HepG2 (cell line): ENCODE measurements at regions not wholly inside any gene's neighbourhood (a gene's known extent, or its start where the extent isn't known, plus 50 kb on each side); places are given as distances from the start of the nearest gene placed in this dataset.

ENCODE experiments used
- AFF4 ChIP-seq: sonication (generic); formaldehyde crosslinking; IDR thresholded peaks from 2 replicates; pipeline ENCODE4 v1.4.0; 2020; ENCODE audit warnings: missing genetic modification reagents
- ARNTL ChIP-seq: sonication (generic); formaldehyde crosslinking; IDR thresholded peaks from 2 replicates; pipeline ENCODE4 v1.4.0; 2020; ENCODE audit warnings: mild to moderate bottlenecking, missing genetic modification reagents
- BCL3 ChIP-seq: sonication (generic); formaldehyde crosslinking; IDR thresholded peaks from 2 replicates; pipeline ENCODE4 v1.5.1; 2020; ENCODE audit warnings: mild to moderate bottlenecking, missing genetic modification reagents, moderate library complexity
- FOXP4 ChIP-seq: sonication (generic); formaldehyde crosslinking; IDR thresholded peaks from 2 replicates; pipeline ENCODE4 v1.4.0; 2020; ENCODE audit warnings: missing genetic modification reagents
- NFRKB ChIP-seq: fragments of 450-650 bp; IDR thresholded peaks from 2 replicates; pipeline ENCODE4 v1.6.1; 2017
- RAD21 ChIP-seq: fragments of 450-650 bp; formaldehyde crosslinking; IDR thresholded peaks from 2 replicates; pipeline ENCODE4 v1.5.0; 2020; ENCODE audit warnings: mild to moderate bottlenecking
- TGIF2 ChIP-seq: IDR thresholded peaks from 2 replicates; pipeline ENCODE4 v1.6.1; 2016; ENCODE audit warnings: control low read depth, missing compliant biosample characterization
- U2AF2 ChIP-seq: fragments of 200-400 bp; formaldehyde crosslinking; IDR thresholded peaks from 2 replicates; pipeline ENCODE4 v1.6.1; 2017; ENCODE audit warnings: low read depth, mild to moderate bottlenecking, low read length
- ZFX ChIP-seq: sonication (generic); formaldehyde crosslinking; IDR thresholded peaks from 2 replicates; pipeline ENCODE4 v1.4.0; 2020; ENCODE audit warnings: mild to moderate bottlenecking, low read depth, missing genetic modification reagents, moderate library complexity
- ZNF207 ChIP-seq: fragments of 450-650 bp; IDR thresholded peaks from 2 replicates; pipeline ENCODE4 v1.6.1; 2016; ENCODE audit warnings: antibody characterized with exemption, borderline replicate concordance
- ZNF224 ChIP-seq: sonication (generic); formaldehyde crosslinking; IDR thresholded peaks from 2 replicates; pipeline ENCODE4 v1.5.0; 2020; ENCODE audit warnings: mild to moderate bottlenecking, missing genetic modification reagents
- ZNF292 ChIP-seq: sonication (generic); formaldehyde crosslinking; IDR thresholded peaks from 2 replicates; pipeline ENCODE4 v1.8.1; 2022; ENCODE audit warnings: mild to moderate bottlenecking, low read depth, missing genetic modification reagents, borderline replicate concordance
- ZNF609 ChIP-seq: sonication (generic); formaldehyde crosslinking; IDR thresholded peaks from 2 replicates; pipeline ENCODE4 v1.4.0; 2020; ENCODE audit warnings: mild to moderate bottlenecking, missing genetic modification reagents, borderline replicate concordance

GRCh38 chr10:78358982-78359381 lies 325.3 kb downstream of the RPS24 start:
- TF ChIP-seq ZNF207 (no peak), FOXP4 (CRISPR knock-in tag) (no peak), U2AF2 (no peak), RAD21 (CRISPR knock-in tag) (no peak), ARNTL (CRISPR knock-in tag) (no peak), ZNF224 (CRISPR knock-in tag) (no peak), ZFX (CRISPR knock-in tag) (no peak), NFRKB (no peak), ZNF609 (CRISPR knock-in tag) (no peak), AFF4 (CRISPR knock-in tag) (no peak), ZNF292 (no peak), BCL3 (no peak), TGIF2 (CRISPR knock-in tag) (no peak)
